Endothelial cell of umbilical vein (primary cell): ENCODE measurements at regions not wholly inside any gene's neighbourhood (a gene's known extent, or its start where the extent isn't known, plus 50 kb on each side); places are given as distances from the start of the nearest gene placed in this dataset.

ENCODE experiments used
- POLR2A ChIP-seq: IDR thresholded peaks from 2 replicates; pipeline ENCODE4 v1.6.1; 2012; ENCODE audit warnings: low read depth, mild to moderate bottlenecking, control low read depth, low read length
- TF ChIP-seq, protein P1 (sequence below), 2 donors: IDR thresholded peaks; 1 replicate in 1 of 2; 2 replicates in 1 of 2; pipeline ENCODE4 v1.5.1; 2011; ENCODE audit warnings: low read length in 2 of 2, mild to moderate bottlenecking in 2 of 2, moderate library complexity in 2 of 2, control low read depth in 1 of 2, inconsistent platforms in 1 of 2, low read depth in 1 of 2; ENCODE audit not compliant: insufficient read depth in 1 of 2; ENCODE audit errors: extremely low read depth in 1 of 2

DNA sequence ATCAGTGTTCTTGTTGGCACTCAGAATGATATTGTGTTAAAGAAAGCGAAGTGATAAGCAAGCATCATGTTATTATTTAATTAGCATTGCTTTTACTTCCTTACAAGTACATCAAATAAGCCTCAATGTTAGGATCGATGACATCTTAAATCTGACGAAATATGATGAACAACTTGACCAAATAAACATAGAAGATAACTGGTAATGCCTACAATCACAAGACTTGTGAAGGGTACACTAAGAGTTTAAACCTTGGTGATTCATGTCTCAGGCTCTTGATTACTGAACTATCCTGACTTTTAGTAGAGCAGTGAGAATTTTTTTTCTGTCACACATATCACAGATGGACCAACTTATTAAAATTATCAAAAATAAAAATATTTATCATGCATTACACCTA is 500.8 kb upstream of the ZEB2 start:
- TF ChIP-seq, protein P1, sequence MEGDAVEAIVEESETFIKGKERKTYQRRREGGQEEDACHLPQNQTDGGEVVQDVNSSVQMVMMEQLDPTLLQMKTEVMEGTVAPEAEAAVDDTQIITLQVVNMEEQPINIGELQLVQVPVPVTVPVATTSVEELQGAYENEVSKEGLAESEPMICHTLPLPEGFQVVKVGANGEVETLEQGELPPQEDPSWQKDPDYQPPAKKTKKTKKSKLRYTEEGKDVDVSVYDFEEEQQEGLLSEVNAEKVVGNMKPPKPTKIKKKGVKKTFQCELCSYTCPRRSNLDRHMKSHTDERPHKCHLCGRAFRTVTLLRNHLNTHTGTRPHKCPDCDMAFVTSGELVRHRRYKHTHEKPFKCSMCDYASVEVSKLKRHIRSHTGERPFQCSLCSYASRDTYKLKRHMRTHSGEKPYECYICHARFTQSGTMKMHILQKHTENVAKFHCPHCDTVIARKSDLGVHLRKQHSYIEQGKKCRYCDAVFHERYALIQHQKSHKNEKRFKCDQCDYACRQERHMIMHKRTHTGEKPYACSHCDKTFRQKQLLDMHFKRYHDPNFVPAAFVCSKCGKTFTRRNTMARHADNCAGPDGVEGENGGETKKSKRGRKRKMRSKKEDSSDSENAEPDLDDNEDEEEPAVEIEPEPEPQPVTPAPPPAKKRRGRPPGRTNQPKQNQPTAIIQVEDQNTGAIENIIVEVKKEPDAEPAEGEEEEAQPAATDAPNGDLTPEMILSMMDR (IDR thresholded peaks at IDR 0.05; ENCODE audit: extremely low read depth in 1 of 2, insufficient read depth in 1 of 2, low read depth in 1 of 2, low read length in 2 of 2): no peak
- TF ChIP-seq POLR2A: no peak
